Colonic mucosa (tissue), 4 donors: ENCODE measurements at regions not wholly inside any gene's neighbourhood (a gene's known extent, or its start where the extent isn't known, plus 50 kb on each side); places are given as distances from the start of the nearest gene placed in this dataset.

Experiments
- DNase-seq: peaks from one replicate; pipeline ENCODE4 v3.0.0-alpha.2; 2020
- H3K27ac ChIP-seq: fragments of 200-600 bp; one replicate; pipeline ENCODE4 v1.8.0; 2021
- H3K27me3 ChIP-seq: fragments of 200-600 bp; one replicate; pipeline ENCODE4 v1.8.0; 2021
- H3K36me3 ChIP-seq: fragments of 200-600 bp; one replicate; pipeline ENCODE4 v1.8.0; 2021
- H3K4me1 ChIP-seq: fragments of 200-600 bp; one replicate; pipeline ENCODE4 v1.8.0; 2021; ENCODE audit warnings: mild to moderate bottlenecking
- H3K4me3 ChIP-seq: fragments of 200-600 bp; one replicate; pipeline ENCODE4 v1.8.0; 2021
- H3K9ac ChIP-seq, 2 donors: one replicate each; pipeline ENCODE4 v1.7.0; 2013; ENCODE audit warnings: control low read depth in 2 of 2, low read depth in 2 of 2, low read length in 2 of 2
- H3K9me3 ChIP-seq: fragments of 200-600 bp; one replicate; pipeline ENCODE4 v1.8.0; 2021
- intact Hi-C: fragments of 100-400 bp; cut with DNase I; formaldehyde crosslinking; loops from one replicate; pipeline ENCODE4 v1.14.1; 2022
- TF ChIP-seq, protein P1 (sequence below): fragments of 200-600 bp; IDR thresholded peaks from one replicate; pipeline ENCODE4 v1.8.0; 2022; ENCODE audit warnings: antibody characterized with exemption, mild to moderate bottlenecking
- donor health status: healthy.
- donor health status: DM: no; HTN: no; CAD: no.
- donor health status: DM: no; HTN: no; CAD: no.

DNA sequence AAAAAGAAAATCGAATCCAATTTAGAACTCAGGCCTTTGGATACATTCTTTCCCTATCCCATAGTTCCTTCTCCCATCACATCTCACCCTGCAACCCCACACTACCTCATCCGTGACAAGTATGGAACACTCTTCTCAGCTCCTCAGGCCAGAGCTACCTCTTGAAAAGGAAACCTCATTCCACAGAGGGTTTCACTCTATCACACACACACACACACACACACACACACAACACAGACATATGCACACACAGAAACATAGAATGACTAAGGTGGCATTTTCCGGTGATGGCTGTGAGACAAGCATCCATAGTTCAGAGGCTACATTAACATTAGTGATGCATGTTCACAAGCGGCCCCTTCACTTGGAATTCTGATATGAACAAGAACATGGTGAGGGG, 122.0 kb upstream of the HES1 start:
- TF ChIP-seq, protein P1, sequence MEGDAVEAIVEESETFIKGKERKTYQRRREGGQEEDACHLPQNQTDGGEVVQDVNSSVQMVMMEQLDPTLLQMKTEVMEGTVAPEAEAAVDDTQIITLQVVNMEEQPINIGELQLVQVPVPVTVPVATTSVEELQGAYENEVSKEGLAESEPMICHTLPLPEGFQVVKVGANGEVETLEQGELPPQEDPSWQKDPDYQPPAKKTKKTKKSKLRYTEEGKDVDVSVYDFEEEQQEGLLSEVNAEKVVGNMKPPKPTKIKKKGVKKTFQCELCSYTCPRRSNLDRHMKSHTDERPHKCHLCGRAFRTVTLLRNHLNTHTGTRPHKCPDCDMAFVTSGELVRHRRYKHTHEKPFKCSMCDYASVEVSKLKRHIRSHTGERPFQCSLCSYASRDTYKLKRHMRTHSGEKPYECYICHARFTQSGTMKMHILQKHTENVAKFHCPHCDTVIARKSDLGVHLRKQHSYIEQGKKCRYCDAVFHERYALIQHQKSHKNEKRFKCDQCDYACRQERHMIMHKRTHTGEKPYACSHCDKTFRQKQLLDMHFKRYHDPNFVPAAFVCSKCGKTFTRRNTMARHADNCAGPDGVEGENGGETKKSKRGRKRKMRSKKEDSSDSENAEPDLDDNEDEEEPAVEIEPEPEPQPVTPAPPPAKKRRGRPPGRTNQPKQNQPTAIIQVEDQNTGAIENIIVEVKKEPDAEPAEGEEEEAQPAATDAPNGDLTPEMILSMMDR = no peak
- no peaks in the 10 kb centered on the region for H3K9me3 ChIP-seq
- H3K27me3 ChIP-seq = no peaks in the 10 kb centered on the region
- H3K36me3 ChIP-seq = no peaks in the 10 kb centered on the region
- H3K4me1 ChIP-seq = no peaks in the 10 kb centered on the region
- intact Hi-C loops = no loop called here
- H3K9ac ChIP-seq = no peak overlapping the region
- H3K27ac ChIP-seq = no peak overlapping the region
- DNase-seq = no peak
- no peak overlapping the region for H3K4me3 ChIP-seq

GRCh38 chr3:194014756-194015155, 121.2 kb upstream of the HES1 start:
- no peak overlapping the region for H3K9ac ChIP-seq
- no peaks in the 10 kb centered on the region for H3K27me3 ChIP-seq
- intact Hi-C loops = no loop called here
- no peak overlapping the region for H3K4me3 ChIP-seq
- no peak overlapping the region for H3K27ac ChIP-seq
- H3K4me1 ChIP-seq = no peaks in the 10 kb centered on the region
- DNase-seq = no peak
- no peaks in the 10 kb centered on the region for H3K9me3 ChIP-seq
- no peaks in the 10 kb centered on the region for H3K36me3 ChIP-seq
- TF ChIP-seq, protein P1 = no peak

GRCh38 chr3:194019398-194020165, 116.4 kb upstream of the HES1 start:
- TF ChIP-seq, protein P1 = no peak

DNA sequence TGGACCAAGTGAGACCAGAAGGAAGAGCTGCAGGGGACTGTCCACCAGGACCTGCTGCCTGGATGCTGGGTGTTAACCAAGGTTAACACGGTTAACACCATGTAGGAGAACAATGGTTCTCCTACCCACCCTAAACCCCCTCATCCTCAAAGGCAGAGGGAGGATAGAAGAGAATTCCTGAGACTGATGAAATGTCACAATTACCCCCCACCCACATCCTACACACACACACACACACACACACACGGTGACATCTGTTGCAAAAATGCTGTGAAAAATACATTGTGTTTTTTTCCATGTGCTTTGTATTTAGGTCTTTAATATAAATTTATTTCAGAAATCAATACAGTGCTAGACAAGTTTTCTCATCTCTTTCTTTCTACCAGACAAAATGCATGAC, 113.9 kb upstream of the HES1 start:
- Histone ChIP-seq H3K27me3 (no peaks in the 10 kb centered on the region), H3K4me3 (no peak overlapping the region), H3K4me1 (no peaks in the 10 kb centered on the region), H3K27ac (no peak overlapping the region), H3K36me3 (no peaks in the 10 kb centered on the region), H3K9me3 (no peaks in the 10 kb centered on the region), H3K9ac (no peak overlapping the region)
- TF ChIP-seq, protein P1 = no peak
- no peak for DNase-seq
- intact Hi-C loops = no loop called here

More at GRCh38 chr3:194019398-194020165, 116.4 kb upstream of the HES1 start:
- intact Hi-C loops = no loop called here
- H3K4me1 ChIP-seq = no peaks in the 10 kb centered on the region
- H3K4me3 ChIP-seq = no peak overlapping the region
- H3K27ac ChIP-seq = no peak overlapping the region
- H3K9me3 ChIP-seq = no peaks in the 10 kb centered on the region
- no peaks in the 10 kb centered on the region for H3K36me3 ChIP-seq
- H3K9ac ChIP-seq = no peak overlapping the region
- no peak for DNase-seq
- H3K27me3 ChIP-seq = no peaks in the 10 kb centered on the region

DNA sequence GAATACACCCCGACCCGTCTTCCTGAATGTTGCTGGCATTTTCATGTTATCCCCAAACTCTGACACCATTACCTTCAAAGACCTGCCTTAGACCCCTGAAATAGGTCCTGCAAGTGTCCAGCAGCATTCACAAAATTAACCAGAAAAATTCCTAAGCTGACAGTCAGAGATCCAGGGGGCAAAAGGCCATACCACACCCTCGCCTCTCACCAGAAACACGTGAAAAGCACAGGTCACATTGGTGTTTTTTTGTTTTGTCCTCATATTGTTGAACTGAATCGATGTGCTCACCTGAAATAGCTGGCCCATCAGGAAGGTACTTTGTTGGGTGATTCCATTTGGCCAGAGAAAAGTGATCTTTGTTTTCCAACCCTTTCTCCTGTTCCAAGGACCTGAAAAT, 113.1 kb upstream of the HES1 start:
- DNase-seq = no peak
- intact Hi-C loops = no loop called here
- H3K27ac ChIP-seq = no peak overlapping the region

More for the DNA sequence above, 113.1 kb upstream of the HES1 start:
- Histone ChIP-seq H3K9me3 (no peaks in the 10 kb centered on the region), H3K4me3 (no peak overlapping the region), H3K36me3 (no peaks in the 10 kb centered on the region), H3K9ac (no peak overlapping the region), H3K27me3 (no peaks in the 10 kb centered on the region), H3K4me1 (no peaks in the 10 kb centered on the region)
- TF ChIP-seq, protein P1 = no peak
